GM19035 (cell line): ENCODE measurements at regions not wholly inside any gene's neighbourhood (a gene's known extent, or its start where the extent isn't known, plus 50 kb on each side); places are given as distances from the start of the nearest gene placed in this dataset.

Source experiments
- ATAC-seq: cut with Tn5 transposase; IDR thresholded peaks from one replicate; pipeline ENCODE4 v1.9.1; 2021; ENCODE audit not compliant: unreplicated experiment

DNA sequence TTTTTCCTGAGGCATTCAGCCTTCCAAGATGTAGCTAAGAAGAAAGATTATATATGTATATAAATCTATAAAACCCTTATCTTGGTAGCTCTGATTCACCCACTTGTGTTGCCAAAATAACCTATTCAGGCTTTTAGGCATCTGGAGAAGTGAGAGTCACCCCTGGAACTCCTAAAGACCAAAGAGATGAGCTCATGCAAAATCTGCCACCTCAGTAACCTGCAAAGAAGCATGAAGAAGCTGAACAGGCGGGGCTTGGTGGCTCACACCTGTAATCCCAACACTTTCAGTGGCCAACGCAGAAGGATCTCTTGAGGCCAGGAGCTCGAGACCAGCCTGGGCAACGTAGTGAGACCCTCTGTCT is 393.7 kb downstream of the FOXO1 start:
- ATAC-seq = no peak

DNA sequence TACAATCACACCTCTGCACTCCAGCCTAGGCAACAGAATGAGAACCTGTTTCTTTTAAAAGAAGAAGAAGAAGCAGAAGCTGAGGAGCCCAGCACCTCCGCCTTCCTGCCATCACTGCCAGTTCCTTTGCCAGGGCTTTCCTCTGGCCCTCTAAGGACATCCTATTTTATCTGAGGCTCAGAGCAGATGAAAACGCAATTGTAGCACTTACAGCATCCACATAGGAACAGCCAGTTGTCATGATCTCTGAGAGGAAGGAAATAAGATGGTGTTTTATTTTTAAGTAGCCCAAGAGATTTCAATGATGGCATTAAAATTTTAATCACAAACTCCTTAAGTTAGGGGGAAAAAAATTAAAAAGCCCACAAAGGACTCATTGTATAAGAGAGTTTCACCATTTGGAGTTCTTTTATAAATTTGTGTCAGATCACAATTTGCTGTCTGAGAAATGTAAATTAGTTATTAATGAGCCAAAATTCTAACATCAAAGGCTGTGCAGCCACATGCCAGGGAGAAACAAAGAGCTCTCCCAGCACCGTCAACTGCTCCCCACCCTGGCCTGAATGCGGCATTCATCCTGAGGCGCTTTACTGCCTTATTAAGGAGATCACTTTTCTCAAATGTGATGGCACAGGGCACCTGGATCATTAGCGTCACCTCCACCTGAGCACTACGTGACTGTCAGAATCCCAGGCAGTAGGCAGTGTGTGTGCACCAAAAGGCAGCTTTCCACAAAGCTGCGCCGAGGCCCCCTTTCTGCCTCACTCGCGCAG is 393.0 kb downstream of the FOXO1 start:
- no peak for ATAC-seq

GRCh38 chr13:40274103-40274502 is 392.3 kb downstream of the FOXO1 start:
- ATAC-seq = no peak

DNA sequence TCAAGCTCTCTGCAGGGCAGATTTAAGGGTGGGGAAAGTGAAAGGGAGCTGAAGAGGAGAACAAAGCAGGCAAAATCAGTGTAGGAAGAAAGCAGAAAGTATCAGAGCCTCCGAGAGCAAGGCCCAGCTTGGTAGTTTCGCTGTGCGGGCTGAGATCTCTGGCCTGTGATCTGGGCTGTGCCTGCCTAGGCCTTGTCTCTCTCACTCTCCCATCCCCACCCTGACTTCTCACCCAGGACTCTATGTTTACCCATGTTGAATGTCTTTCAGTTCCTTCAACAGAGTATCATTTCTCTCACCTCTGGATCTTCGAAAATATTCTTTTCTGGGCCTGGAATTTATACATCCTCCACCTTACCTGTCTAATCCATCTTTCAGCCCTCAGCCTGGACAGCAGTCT is 391.3 kb downstream of the FOXO1 start:
- no peak for ATAC-seq

DNA sequence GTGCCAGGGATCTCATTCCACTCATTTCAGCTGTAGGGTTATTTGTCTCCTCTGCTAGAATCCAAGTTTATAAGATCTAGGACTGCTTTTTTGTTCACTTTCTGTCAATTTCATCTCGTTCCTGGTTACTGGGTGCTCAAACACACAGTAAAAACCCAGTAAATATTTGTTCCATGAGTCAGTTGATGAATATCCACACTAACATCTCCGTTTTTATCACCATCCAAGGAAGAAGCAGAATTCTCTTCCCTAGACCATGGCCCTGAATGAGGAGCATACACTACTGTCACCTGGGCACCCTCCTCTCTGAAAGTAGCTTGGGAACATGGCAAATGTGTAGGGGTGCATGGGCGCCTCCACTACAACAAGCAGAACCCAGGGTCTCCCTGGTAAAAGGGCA is 390.8 kb downstream of the FOXO1 start:
- ATAC-seq = no peak

GRCh38 chr13:40283666-40284065 is 382.8 kb downstream of the FOXO1 start:
- no peak for ATAC-seq

DNA sequence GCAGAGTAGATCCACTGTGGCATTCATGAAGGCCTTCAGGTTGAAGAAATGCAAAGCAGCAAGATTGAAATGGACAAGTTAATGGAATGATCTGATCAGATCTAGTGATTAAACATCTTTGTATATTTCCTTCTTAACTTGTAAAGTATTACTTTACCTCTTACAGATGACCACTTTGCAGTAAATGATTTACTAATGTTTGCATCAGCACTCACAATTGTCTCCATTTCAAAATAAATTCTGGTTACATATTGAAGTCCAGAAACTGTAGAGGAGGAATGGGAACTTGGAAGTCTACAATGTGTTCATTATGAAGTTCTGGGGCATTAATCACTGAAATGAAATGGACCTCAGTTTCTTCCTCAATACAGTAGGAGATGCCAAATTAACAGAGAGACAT is 380.8 kb downstream of the FOXO1 start:
- ATAC-seq = no peak

DNA sequence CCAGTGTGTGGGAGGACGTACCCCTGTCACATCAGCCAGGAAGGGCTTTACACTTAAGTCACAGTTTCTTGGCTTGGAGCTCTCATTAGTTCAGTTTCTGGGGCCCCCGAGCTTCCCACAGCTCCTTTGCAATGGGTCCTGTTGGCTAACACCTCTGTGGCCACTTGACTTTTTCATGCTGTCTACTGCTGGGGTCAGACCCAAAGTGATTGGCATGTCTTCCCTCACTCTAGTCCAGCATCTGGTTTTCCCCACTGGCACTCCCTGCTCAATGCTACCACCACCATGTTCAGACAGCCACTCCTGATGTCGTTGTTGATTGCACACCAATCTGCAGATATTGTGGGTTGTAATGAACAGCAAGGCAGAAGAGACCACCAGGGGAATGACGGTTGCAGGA is 379.0 kb downstream of the FOXO1 start:
- ATAC-seq = no peak

DNA sequence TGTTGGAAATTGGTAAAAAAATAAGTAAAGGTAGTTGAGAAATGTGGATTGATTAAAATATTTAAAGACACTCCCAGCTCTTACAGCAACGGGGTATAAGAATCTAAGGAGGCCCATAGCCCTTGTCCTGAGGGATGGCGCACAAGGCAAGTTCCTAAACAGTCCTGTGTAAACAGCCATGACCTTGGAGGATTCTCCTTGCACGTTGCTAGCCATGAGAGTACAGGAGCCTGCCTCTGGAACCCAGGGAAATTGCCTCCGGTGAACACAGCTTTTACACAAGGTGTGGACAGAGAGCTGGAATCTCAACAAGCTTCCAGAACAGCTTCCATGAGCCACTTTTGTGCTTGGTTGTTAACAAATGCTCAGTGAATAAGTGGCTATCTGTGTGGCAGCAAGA is 378.2 kb downstream of the FOXO1 start:
- ATAC-seq = no peak

DNA sequence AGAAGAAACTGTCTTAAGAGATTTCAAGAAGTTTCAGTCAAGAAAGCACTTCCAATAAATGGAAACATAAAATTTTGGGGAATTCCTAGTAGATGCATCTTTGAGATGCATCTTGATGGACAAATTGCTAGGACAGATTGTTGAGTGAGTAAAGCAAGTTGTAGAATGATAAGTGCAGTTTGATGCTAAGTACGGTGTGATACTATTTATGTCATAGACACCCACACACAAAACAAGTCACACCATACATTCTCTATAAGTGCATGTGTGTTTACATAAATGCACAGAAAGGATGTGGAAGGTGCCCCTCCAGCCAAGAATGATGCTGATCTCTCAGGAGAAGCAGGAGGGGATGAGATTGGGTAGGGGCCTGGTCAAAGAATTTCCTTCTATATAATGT is 375.7 kb downstream of the FOXO1 start:
- ATAC-seq = no peak

- ATAC-seq = no peak
Measured at GRCh38 chr13:40292108-40292507, 374.3 kb downstream of the FOXO1 start.

DNA sequence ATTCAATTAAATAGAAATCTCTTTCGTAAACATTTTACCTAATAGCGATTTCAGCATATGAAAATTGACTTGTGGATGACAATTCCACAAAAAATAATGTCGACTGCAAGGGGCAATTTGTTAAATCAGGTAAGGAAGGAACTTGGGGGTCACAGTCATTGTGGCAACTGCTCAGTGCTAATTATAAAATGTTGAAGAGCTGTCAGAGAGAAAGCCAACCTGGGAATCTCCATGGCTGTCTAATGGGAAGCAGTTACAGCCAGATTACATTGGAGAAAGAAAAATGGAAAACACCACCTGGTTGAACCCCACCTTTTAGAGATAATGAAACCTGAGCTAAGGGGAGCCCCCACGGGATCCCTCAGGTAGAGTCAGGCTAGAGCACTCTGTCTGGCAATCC is 373.9 kb downstream of the FOXO1 start:
- no peak for ATAC-seq

GRCh38 chr13:40302351-40302750 is 364.1 kb downstream of the FOXO1 start:
- no peak for ATAC-seq

- ATAC-seq = no peak
Measured at GRCh38 chr13:40304391-40304790, 362.1 kb downstream of the FOXO1 start.

- no peak for ATAC-seq
Measured at GRCh38 chr13:40306817-40307216, 359.6 kb downstream of the FOXO1 start.

DNA sequence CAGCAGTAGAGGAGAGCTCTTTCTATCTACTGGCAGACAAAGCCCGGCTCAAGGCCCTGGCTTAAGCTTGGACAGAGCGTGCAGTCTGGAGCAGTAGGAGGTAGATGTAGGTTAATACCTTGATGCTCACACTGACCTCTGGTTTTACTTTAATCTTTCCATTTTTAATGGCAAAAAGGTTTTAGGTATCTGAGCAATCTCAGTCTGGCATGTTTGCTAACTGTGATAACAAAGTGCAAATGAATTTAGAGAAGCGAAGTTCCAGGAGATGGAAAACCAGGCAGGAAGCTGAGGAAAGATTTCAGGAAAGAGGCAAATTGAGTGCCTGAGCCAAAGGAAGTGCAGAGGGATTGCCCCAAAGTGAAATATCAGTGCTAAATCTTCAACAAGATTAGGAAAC is 356.6 kb downstream of the FOXO1 start:
- ATAC-seq = no peak

GRCh38 chr13:40311356-40312101 is 354.9 kb downstream of the FOXO1 start:
- no peak for ATAC-seq

GRCh38 chr13:40313269-40314200 is 352.9 kb downstream of the FOXO1 start:
- ATAC-seq = no peak

DNA sequence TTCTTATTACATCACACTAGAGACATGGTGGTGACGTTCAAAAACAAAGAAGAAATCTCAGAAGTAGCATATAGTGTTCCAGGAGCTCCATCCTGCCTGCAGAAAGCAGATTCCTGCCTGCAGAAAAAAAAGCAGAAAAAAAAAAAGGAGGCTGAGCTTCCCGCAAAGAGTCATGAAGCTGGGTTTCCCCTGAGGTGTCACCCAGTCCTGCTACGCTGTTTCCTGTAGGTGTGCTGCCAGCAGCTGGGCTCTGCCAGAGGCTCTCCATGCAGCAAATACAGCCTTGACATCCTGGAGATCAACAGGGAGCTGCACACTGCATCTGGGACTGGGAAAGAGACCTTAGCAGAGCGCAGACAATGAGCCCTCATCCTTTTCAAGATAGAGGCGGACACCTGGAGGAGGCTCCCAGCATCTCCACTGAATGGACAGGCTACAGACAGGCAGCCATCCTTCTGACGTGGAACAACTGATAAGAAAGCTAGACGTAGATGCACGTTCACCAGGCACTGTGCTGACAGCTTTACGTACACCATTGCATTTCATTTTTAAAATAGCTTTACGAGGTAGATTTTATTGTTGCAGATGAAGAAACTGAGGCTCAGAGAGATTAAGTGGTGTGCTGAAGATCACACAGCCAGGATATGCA is 350.9 kb downstream of the FOXO1 start:
- ATAC-seq = no peak

DNA sequence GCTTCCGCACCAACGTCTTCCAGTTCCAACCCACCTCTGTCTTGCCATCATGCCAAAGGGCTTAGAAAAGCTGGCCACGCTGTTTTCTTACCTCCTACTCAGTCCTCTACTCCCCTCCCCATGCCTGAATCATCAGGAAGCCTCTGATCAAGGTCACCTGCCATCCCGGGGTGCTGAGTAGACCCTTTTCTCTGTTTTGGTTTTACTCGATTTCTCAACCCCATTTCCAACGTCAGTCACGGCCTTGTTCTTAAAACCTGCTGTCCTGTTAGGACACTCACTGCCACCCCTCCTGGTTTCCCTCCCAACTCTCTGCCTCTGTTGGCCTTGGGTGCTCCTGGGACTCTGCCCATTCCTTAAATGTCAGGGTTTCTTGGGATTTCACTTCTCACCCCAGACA is 350.1 kb downstream of the FOXO1 start:
- no peak for ATAC-seq

GRCh38 chr13:40317980-40318327 is 348.5 kb downstream of the FOXO1 start:
- ATAC-seq = no peak
